ENCODE measurements at regions not wholly inside any gene's neighbourhood (a gene's known extent, or its start where the extent isn't known, plus 50 kb on each side); places are given as distances from the start of the nearest gene placed in this dataset.
"Not testable (repeated sequence)": the region's sequence is repeated elsewhere in the genome, so short reads cannot be mapped to it uniquely, and the experiment has no call there.

GRCh38 chr4:85043812-85044496 lies 77.5 kb upstream of the WDFY3 start:
- H3K27ac ChIP-seq (ENCODE audit: low read length, poor library complexity, severe bottlenecking); H2BK12ac ChIP-seq (ENCODE audit: low read length in 2 of 2); H2BK15ac ChIP-seq (ENCODE audit: low read depth, poor library complexity, severe bottlenecking); H3K4me2 ChIP-seq (ENCODE audit: low read length, poor library complexity, severe bottlenecking); H2AK5ac ChIP-seq (ENCODE audit: low read length, severe bottlenecking); H3K4me3 ChIP-seq (ENCODE audit: insufficient read depth in 1 of 2, low read depth in 1 of 2, low read length in 2 of 2); H3K4me1 ChIP-seq (ENCODE audit: control insufficient read depth, insufficient read depth, low read depth, low read length); H2BK5ac ChIP-seq (ENCODE audit: low read depth, low read length, poor library complexity, severe bottlenecking); H3K79me1 ChIP-seq (replicated peaks; ENCODE audit: low read length, poor library complexity, severe bottlenecking); H2AFZ ChIP-seq (ENCODE audit: low read depth, low read length); DNase-seq; H3K27me3 ChIP-seq (ENCODE audit: control insufficient read depth in 1 of 2, insufficient read depth in 1 of 2, low read length in 2 of 2); H3K14ac ChIP-seq (ENCODE audit: low read length in 2 of 2); H4K8ac ChIP-seq (ENCODE audit: low read length); H3K9me3 ChIP-seq (ENCODE audit: control insufficient read depth, low read length); H3K9ac ChIP-seq (ENCODE audit: low read length); H2BK120ac ChIP-seq (ENCODE audit: low read depth, low read length); H3K36me3 ChIP-seq (ENCODE audit: control insufficient read depth in 1 of 2, insufficient read depth in 2 of 2, low read depth in 1 of 2, low read length in 2 of 2); H4K91ac ChIP-seq (ENCODE audit: low read length); H3K23ac ChIP-seq (ENCODE audit: low read length in 2 of 2); H3K4ac ChIP-seq (ENCODE audit: low read depth in 1 of 2, low read length in 2 of 2): not testable (repeated sequence)
- 89% methylated on average over 6 of the region's 6 CpGs for WGBS
- peak overlapping the region in 1 of 2 experiments; percentile 3 for H3K18ac ChIP-seq (ENCODE audit: low read depth in 1 of 2, low read length in 2 of 2)

GRCh38 chr4:85050736-85051135 lies 84.2 kb upstream of the WDFY3 start:
- no peak overlapping the region for H3K18ac ChIP-seq (ENCODE audit: low read depth in 1 of 2, low read length in 2 of 2)
- H4K91ac ChIP-seq (ENCODE audit: low read length): no peak overlapping the region
- WGBS: 85% methylated on average over 1 of the region's 1 CpG
- no peak overlapping the region for H3K23ac ChIP-seq (ENCODE audit: low read length in 2 of 2)
- peak overlapping the region; percentile 5 for H2BK120ac ChIP-seq (ENCODE audit: low read depth, low read length)
- no peak overlapping the region for H2BK5ac ChIP-seq (ENCODE audit: low read depth, low read length, poor library complexity, severe bottlenecking)
- peaks cover 0 to 8% of the 10 kb centered on the region in 2 experiments for H3K27me3 ChIP-seq (ENCODE audit: control insufficient read depth in 1 of 2, insufficient read depth in 1 of 2, low read length in 2 of 2)
- no peak overlapping the region for H3K4me3 ChIP-seq (ENCODE audit: insufficient read depth in 1 of 2, low read depth in 1 of 2, low read length in 2 of 2)
- H2BK12ac ChIP-seq (ENCODE audit: low read length in 2 of 2): no peak overlapping the region
- H4K8ac ChIP-seq (ENCODE audit: low read length): no peak overlapping the region
- H3K9me3 ChIP-seq (ENCODE audit: control insufficient read depth, low read length): no peaks in the 10 kb centered on the region
- no peak overlapping the region for H2AFZ ChIP-seq (ENCODE audit: low read depth, low read length)
- no peak overlapping the region for H3K9ac ChIP-seq (ENCODE audit: low read length)
- no peak overlapping the region for H2BK15ac ChIP-seq (ENCODE audit: low read depth, poor library complexity, severe bottlenecking)
- no peak overlapping the region for H3K4me2 ChIP-seq (ENCODE audit: low read length, poor library complexity, severe bottlenecking)
- no peaks in the 10 kb centered on the region for H3K79me1 ChIP-seq (replicated peaks; ENCODE audit: low read length, poor library complexity, severe bottlenecking)
- no peak overlapping the region for H3K27ac ChIP-seq (ENCODE audit: low read length, poor library complexity, severe bottlenecking)
- H3K36me3 ChIP-seq (ENCODE audit: control insufficient read depth in 1 of 2, insufficient read depth in 2 of 2, low read depth in 1 of 2, low read length in 2 of 2): no peaks in the 10 kb centered on the region
- no peak overlapping the region for H2AK5ac ChIP-seq (ENCODE audit: low read length, severe bottlenecking)
- no peak overlapping the region for H3K14ac ChIP-seq (ENCODE audit: low read length in 2 of 2)
- DNase-seq: no peak
- no peaks in the 10 kb centered on the region for H3K4me1 ChIP-seq (ENCODE audit: control insufficient read depth, insufficient read depth, low read depth, low read length)
- no peak overlapping the region for H3K4ac ChIP-seq (ENCODE audit: low read depth in 1 of 2, low read length in 2 of 2)

- no peak for DNase-seq
- Histone ChIP-seq H3K4me3 (ENCODE audit: insufficient read depth in 1 of 2, low read depth in 1 of 2, low read length in 2 of 2) (no peak overlapping the region), H3K27ac (ENCODE audit: low read length, poor library complexity, severe bottlenecking) (no peak overlapping the region), H3K18ac (ENCODE audit: low read depth in 1 of 2, low read length in 2 of 2) (no peak overlapping the region), H3K14ac (ENCODE audit: low read length in 2 of 2) (no peak overlapping the region), H2AFZ (ENCODE audit: low read depth, low read length) (no peak overlapping the region), H2BK12ac (ENCODE audit: low read length in 2 of 2) (no peak overlapping the region), H4K8ac (ENCODE audit: low read length) (no peak overlapping the region), H3K23ac (ENCODE audit: low read length in 2 of 2) (no peak overlapping the region), H2AK5ac (ENCODE audit: low read length, severe bottlenecking) (no peak overlapping the region), H2BK15ac (ENCODE audit: low read depth, poor library complexity, severe bottlenecking) (no peak overlapping the region), H3K4ac (ENCODE audit: low read depth in 1 of 2, low read length in 2 of 2) (no peak overlapping the region), H2BK5ac (ENCODE audit: low read depth, low read length, poor library complexity, severe bottlenecking) (no peak overlapping the region), H2BK120ac (ENCODE audit: low read depth, low read length) (no peak overlapping the region), H3K27me3 (ENCODE audit: control insufficient read depth in 1 of 2, insufficient read depth in 1 of 2, low read length in 2 of 2) (peaks cover 0 to 8% of the 10 kb centered on the region in 2 experiments), H3K79me1 (replicated peaks; ENCODE audit: low read length, poor library complexity, severe bottlenecking) (no peaks in the 10 kb centered on the region), H3K9me3 (ENCODE audit: control insufficient read depth, low read length) (no peaks in the 10 kb centered on the region), H3K9ac (ENCODE audit: low read length) (no peak overlapping the region), H3K4me2 (ENCODE audit: low read length, poor library complexity, severe bottlenecking) (no peak overlapping the region), H3K4me1 (ENCODE audit: control insufficient read depth, insufficient read depth, low read depth, low read length) (no peaks in the 10 kb centered on the region), H4K91ac (ENCODE audit: low read length) (no peak overlapping the region), H3K36me3 (ENCODE audit: control insufficient read depth in 1 of 2, insufficient read depth in 2 of 2, low read depth in 1 of 2, low read length in 2 of 2) (no peaks in the 10 kb centered on the region)
- WGBS: 46% methylated on average over 1 of the region's 2 CpGs
Measured at GRCh38 chr4:85051526-85051925, 85.0 kb upstream of the WDFY3 start.

GRCh38 chr4:85054925-85055324 lies 88.4 kb upstream of the WDFY3 start:
- 74% methylated on average over 3 of the region's 3 CpGs for WGBS
- not testable (repeated sequence) for H4K8ac ChIP-seq (ENCODE audit: low read length); H3K27ac ChIP-seq (ENCODE audit: low read length, poor library complexity, severe bottlenecking); H3K18ac ChIP-seq (ENCODE audit: low read depth in 1 of 2, low read length in 2 of 2); H2BK120ac ChIP-seq (ENCODE audit: low read depth, low read length); DNase-seq; H3K79me1 ChIP-seq (replicated peaks; ENCODE audit: low read length, poor library complexity, severe bottlenecking); H2BK12ac ChIP-seq (ENCODE audit: low read length in 2 of 2); H3K14ac ChIP-seq (ENCODE audit: low read length in 2 of 2); H3K4me2 ChIP-seq (ENCODE audit: low read length, poor library complexity, severe bottlenecking); H3K9ac ChIP-seq (ENCODE audit: low read length); H3K4me3 ChIP-seq (ENCODE audit: insufficient read depth in 1 of 2, low read depth in 1 of 2, low read length in 2 of 2); H3K23ac ChIP-seq (ENCODE audit: low read length in 2 of 2); H3K27me3 ChIP-seq (ENCODE audit: control insufficient read depth in 1 of 2, insufficient read depth in 1 of 2, low read length in 2 of 2); H3K4ac ChIP-seq (ENCODE audit: low read depth in 1 of 2, low read length in 2 of 2); H3K9me3 ChIP-seq (ENCODE audit: control insufficient read depth, low read length); H2BK15ac ChIP-seq (ENCODE audit: low read depth, poor library complexity, severe bottlenecking); H3K4me1 ChIP-seq (ENCODE audit: control insufficient read depth, insufficient read depth, low read depth, low read length); H3K36me3 ChIP-seq (ENCODE audit: control insufficient read depth in 1 of 2, insufficient read depth in 2 of 2, low read depth in 1 of 2, low read length in 2 of 2); H2AFZ ChIP-seq (ENCODE audit: low read depth, low read length); H2BK5ac ChIP-seq (ENCODE audit: low read depth, low read length, poor library complexity, severe bottlenecking); H2AK5ac ChIP-seq (ENCODE audit: low read length, severe bottlenecking); H4K91ac ChIP-seq (ENCODE audit: low read length)

Data from mesenchymal stem cell (in vitro differentiated cells and primary cell).